ENCODE measurements at regions not wholly inside any gene's neighbourhood (a gene's known extent, or its start where the extent isn't known, plus 50 kb on each side); places are given as distances from the start of the nearest gene placed in this dataset.

DNA sequence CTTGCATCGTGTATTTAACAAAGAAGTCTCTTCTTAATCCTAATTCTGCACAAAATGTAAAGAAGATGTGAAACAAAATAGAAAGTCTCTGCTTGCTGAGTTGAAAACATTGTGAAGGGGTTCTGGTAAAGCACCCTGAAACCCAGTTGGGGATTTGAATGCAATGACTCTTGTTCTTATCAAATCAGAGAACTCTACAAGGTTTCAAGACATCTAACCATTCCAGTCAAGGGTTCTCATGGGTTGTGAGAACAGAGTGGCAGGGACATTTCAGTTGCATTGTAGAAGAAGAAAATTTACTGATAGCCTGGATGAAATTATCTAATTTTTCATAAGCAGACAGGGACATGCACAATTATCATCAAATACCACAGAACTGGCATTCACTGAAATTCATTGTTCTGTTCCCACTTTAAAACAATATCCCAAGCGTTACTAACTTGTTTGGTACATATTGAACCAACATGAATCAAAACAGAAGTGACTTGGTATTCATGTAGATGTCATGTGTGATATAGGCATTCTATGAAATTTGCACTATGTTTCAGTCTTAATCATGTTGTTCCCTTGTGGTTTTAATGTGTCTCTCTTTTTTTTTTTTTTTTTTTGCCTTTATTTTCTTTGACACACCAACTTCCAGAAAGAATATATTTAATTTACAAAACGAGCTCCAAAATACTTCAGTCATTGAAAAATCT, 563.3 kb downstream of the IRX1 start:
- FAIRE-seq, result no peak

DNA sequence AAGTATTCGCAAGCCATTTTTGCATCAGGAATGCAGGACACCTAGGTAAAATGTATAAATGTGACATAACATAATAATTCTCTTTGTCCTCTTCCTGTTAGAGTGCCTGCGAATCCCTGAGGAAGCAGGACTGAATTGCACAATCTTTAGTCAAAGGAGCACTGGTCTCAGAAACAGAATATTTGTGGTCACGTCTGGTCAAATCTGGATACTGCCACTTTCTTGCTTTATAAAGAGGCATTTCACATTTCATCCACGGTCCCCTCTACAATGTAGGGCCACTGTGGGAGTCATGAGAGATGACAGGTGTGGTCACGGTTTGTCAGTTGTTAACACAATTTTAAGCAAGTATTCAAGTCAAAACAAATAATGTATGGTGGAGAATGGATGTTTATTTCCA, 564.0 kb downstream of the IRX1 start:
- DNase-seq (ENCODE audit: low spot score in 2 of 2) (no peak), FAIRE-seq (no peak)

More for the DNA sequence above, 563.3 kb downstream of the IRX1 start:
- no peak for DNase-seq (ENCODE audit: low spot score in 2 of 2)

DNA sequence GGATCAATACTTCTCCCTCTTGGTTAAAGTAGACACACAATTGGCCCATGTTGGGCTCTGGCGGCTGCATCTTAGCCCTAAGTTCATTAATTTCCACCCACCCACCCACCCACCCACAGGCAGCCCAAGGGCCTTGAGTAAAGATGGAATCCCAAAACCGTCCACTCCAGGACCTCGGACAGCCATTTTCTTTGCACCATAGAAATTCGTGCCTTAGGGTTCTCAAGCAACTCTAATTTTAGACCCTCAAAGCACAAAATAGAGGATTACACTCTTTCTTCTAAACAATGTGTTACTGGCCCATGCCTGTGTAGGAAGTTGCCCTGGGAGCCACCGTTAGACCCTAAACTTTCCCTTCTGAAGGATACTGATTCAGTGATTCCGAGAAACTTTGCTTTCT, 568.5 kb downstream of the IRX1 start:
- DNase-seq (ENCODE audit: low spot score in 2 of 2) (no peak), FAIRE-seq (no peak)

DNA sequence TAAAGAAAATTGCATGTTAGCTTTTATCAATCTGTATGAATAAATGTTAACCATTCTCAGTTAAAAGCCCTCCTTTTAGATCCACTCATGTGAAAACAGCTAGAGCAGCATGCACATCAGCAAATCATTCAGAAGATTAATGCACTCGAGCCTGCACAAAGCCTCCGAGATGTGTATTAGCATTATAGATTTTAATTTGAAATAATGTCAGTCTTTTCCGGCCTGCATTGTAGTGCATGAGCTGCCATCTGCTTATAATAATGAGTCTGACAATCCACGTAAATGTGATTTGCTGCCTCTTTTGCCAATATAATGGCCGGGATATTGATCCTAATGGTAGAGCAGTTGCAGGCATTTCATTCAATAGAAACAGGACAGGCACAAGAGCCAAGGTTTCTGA, 585.1 kb downstream of the IRX1 start:
- no peak for FAIRE-seq
- no peak for DNase-seq (ENCODE audit: low spot score in 2 of 2)

DNA sequence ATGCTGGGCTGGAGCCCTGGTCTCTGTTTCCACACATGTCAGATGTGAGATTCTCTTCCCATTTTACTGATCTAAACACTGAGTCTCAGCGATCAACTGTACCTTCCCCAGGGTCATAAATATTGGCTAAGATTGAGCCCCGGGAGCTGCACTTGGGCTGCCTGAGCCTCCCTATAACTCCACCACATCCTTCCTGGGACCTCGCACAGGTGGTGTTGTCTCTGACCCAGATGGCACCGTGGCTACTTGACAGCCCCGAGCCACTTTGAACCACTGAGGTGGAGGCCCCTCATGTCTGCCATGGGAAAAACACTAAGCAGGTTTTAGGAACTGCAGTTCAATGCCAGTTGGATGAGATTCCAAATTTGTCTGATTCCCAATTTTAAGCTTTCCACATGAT, 586.5 kb downstream of the IRX1 start:
- DNase-seq (ENCODE audit: low spot score in 2 of 2), result no peak
- FAIRE-seq, result no peak

DNA sequence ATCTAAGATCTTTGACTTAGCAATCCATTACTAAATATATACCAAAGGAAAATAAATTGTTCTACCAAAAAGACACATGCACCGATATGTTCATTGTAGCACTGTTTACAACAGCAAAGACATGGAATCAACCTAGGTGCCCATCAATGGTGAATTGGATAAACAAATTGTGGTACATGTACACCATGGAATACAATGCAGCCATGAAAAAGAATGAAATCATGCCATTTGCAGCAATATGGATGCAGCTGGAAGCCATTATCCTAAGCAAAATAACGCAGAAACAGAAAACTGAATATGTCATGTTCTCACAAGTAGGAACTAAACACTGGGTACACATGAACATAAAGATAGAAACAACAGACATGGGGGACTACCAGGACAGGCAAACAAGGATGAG, 589.5 kb downstream of the IRX1 start:
- no peak for DNase-seq (ENCODE audit: low spot score in 2 of 2)
- FAIRE-seq, result no peak

DNA sequence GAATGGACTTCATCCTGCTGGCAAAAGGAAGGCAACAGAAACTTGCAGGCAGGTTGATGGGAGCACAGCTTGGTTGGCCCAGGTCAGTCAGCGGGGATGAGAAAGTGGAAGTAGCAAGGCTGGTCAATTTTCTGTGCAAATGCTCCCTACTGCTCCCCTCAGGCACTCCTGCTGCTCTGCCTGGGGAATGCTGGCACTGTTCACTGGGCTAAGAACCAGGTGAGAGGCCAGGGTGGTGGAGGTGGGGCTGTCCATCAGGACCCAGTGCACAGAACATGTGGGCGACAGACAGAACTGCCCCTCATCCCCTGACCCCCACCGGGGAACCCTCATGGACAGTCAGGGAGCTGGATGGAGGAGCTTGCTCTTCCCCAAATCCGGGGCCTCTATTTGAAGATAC, 593.1 kb downstream of the IRX1 start:
- DNase-seq (ENCODE audit: low spot score in 2 of 2) (no peak), FAIRE-seq (no peak)

DNA sequence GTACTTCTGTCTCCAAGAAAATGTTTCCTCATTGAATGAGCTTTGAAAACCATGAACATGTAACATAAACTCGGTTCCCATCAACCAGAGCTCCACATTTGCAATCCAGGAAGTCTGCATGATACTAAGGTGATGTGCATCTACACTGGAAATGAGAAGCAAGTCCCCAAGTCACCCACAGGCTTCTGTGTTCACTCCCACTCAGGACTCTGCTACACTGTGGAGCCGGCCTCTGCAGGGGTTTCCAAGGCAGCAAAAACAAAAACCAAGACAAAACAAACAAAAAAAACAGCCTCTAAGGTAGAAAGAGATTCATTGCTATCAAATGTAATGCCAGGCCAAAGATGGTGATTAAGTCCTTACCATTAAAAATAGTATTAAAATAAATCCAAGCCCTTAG, 593.7 kb downstream of the IRX1 start:
- FAIRE-seq (no peak), DNase-seq (ENCODE audit: low spot score in 2 of 2) (no peak)

DNA sequence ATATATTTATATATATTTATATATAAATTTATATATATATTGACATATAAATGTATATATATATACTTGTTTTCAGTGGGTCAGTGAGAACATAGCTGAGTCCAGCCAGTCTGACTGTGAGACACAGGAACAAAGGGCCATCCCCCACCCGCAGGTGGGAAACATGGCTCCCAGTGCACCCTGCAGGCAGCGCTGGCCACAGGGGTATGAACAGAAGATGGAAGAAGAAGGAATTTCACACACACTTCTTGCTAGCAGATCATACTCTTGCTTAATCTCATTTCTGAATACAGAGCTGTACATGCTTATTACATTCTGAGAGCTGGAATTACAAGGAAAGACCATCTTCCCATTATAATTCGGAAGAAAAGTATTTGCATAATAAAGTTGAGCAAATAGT, 595.4 kb downstream of the IRX1 start:
- no peak for FAIRE-seq
- DNase-seq (ENCODE audit: low spot score in 2 of 2), result no peak

DNA sequence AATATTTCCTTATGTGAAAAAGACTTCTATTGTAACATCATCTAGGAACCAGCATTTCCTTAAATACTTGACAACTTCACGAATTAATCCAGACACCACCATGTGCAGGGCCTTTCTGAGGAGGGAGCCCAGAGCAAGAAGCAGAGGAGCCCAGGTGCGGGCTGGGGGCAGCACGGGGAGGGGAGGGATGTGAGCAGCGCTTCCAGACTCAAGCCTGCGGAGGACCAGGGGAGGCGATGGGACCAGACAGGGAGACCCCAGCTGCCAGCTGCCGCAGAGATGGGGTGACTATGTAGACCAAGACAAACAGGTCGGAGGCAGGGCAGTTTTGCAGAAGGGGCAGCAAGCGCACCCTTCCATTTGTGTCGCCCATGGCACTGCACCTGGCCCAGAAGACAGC, 596.1 kb downstream of the IRX1 start:
- no peak for FAIRE-seq
- DNase-seq (ENCODE audit: low spot score in 2 of 2), result no peak

DNA sequence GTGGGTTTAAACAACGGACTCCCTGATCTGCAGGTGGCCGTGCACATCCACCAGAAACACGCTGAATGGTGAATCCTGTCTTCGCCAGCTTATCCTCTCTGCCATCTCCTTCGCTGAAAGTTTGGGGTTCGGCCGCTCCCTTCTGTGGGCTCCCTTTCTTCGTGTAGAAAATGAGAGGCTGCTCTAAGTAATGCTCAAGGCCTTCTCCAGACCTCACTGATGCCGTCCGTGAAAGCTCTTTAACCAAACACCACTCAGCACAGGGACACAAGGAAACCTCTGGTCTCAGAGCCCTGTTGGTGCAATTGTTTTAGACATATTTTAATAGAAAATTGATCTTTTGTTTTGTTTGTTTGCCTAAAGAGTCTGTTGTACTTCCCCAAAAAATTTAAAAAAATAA, 596.5 kb downstream of the IRX1 start:
- FAIRE-seq (no peak), DNase-seq (ENCODE audit: low spot score in 2 of 2) (no peak)

DNA sequence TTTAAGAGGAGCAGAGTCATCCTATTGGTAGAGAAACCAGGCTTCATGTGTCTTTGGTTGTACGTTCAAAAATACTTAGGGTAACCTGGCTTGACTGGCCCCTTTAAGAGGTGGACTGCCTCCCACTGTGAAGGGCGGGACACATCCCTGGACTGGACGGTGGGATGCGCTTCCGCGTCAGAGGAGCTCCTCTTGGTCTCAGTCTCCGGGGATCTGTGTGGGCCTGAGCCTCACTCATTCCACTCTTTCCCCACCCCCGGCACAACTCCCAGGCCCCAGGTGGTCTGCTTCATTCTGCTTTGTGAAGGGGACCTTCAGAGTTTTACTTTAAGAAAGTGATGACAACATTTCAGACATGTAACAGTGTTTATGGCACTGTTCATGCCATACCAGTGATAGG, 601.1 kb downstream of the IRX1 start:
- FAIRE-seq, result no peak
- no peak for DNase-seq (ENCODE audit: low spot score in 2 of 2)

DNA sequence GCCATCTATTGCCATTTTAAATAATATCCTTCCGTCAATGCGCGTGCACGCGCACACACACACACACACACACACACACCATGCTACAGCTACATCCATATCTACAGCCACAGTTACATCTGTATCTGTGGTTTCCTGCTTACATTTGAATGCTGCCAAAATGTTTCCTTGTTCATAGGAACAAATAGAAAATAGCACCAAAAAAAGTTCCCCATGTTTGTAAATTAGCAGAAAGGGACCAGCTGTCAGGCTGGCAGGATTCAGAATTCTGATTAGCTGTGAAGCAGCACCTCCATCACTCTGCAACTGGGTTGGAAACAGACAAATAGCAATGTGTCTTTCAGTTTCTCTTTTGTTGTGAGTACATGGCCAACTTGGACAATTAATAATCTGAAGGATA, 601.5 kb downstream of the IRX1 start:
- DNase-seq (ENCODE audit: low spot score in 2 of 2) (no peak), FAIRE-seq (no peak)

DNA sequence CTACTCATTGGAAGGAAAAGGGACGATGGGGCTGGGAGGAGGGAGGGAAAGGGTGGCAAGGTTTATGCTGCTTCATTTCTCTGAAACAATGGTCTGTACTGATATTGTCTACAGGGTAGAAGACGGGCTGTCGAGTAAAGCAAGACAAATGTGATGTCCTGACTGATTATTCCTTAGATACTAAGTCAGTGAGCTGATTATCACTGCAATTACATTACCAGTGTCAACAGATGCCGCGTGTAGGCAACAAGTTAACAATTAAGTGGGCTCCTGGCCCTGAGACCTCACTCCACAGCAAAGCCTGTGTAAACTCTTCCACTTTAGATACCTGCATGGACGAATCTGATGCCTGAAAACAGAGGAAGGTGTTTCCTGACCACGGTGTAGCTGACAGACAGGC, 602.8 kb downstream of the IRX1 start:
- no peak for DNase-seq (ENCODE audit: low spot score in 2 of 2)
- no peak for FAIRE-seq

DNA sequence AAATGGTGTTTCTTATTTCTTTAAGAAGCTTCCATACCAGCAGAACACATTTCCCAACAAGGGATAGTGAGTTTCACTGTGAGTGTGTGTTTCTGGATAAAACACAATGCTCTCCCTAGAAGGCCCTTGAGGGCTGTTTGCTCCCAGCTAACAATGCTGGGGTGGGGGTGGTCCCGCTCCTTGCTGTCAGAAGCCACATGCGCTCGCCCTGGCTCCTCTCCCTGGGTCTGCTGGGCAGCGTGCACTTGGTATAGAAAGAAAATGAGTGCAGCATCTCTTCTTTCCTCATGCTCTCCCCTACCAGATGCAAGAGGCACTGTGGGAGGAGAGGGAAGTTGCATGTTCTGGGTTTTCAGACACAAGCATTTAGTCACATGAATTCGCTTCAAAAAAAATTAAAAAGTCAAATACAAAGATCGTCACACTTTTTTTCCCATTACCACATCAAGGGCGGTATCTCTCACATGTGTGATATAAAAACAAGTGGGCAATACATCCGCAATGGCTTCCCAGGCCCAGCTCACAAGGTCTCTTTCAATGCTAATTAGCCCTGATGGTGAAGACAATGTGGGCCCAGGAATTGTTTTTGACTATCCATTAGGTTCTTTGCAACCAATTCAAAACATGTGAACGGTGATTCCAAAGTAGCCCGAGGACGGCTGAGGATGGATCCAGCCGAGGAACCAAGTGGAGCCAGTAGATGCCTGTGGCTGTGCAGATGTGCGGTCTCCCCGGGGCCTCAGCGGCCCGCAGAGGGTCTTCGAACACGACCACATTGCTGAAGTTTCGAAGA, 603.6 kb downstream of the IRX1 start:
- FAIRE-seq (no peak), DNase-seq (ENCODE audit: low spot score in 2 of 2) (no peak)

DNA sequence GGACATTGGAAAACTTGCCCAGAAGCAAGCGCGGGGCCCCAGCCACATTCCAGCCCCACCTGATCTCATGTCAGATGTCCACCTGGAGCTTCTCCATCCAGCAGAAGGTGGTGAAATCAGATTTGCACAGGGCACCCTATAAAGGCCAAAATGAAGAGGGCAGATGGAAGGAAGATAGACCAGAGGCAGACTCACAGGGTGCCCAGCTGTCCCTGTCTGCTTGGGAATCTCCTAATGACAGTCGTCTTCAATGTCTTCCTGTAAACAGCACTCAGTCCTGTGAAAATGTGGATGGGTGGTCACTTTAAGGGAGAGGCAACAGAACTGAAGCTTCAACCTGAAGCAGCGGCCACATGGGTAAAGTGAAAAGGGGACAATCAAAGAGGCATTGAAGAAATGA, 607.5 kb downstream of the IRX1 start:
- FAIRE-seq (no peak), DNase-seq (ENCODE audit: low spot score in 2 of 2) (no peak)

DNA sequence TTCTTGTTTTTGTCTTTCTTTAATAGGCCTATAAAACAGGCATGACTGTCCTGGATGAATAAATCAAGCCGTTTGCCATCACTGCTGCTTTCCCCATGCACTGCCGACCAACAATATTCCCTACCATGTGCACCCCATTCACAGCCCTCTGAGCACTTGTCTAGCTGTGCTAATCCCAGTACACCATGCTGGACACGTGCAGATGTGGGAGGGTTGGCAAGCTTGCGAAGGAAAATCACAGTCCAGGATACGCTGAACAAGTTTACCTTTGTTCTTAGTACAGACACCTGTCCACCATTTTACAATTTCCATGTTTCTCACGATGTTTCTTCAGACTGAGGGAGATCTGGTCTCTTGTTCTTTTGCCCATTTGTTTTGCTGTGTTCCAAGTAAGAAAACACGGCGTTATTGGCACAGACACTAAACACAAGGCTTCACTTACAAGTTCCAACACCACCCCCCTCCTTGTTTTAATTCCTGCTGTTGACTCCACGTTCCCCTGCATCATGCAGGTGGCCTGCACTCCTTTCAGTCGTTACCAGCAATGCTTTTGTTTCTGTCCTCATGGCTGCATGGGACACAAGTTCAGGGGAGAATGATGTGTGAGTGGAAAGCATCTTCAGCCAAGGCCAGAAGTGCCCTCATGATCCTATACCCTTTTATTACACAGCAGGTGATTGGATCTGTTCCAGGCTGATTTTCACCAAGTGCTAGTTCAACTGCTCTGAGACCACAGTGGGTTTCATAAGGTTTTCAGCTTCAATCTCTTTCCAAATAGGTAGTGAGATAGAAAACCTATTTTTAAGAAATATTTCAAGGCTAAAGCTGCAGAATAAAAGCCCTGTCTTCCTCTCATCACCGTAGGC, 608.9 kb downstream of the IRX1 start:
- FAIRE-seq (no peak), DNase-seq (ENCODE audit: low spot score in 2 of 2) (no peak)

DNA sequence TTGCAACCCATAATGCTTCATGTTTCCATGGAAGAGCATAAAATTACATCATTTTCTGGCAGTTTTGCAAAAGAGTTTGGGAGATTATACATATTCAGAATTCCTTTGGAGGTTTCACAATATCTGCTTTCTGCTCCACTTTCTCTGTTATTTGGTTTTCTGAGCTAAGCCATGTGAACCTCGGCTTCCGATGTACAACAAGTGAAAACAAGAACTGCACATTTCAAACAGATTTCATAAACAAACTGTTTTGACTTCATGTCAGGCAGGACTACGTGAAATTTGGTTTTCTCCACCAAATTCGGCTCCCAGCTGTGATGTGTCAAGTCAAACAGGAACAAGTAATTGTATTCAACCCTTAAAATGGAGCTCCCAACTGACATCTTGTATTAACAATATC, 609.8 kb downstream of the IRX1 start:
- FAIRE-seq (no peak), DNase-seq (ENCODE audit: low spot score in 2 of 2) (no peak)

DNA sequence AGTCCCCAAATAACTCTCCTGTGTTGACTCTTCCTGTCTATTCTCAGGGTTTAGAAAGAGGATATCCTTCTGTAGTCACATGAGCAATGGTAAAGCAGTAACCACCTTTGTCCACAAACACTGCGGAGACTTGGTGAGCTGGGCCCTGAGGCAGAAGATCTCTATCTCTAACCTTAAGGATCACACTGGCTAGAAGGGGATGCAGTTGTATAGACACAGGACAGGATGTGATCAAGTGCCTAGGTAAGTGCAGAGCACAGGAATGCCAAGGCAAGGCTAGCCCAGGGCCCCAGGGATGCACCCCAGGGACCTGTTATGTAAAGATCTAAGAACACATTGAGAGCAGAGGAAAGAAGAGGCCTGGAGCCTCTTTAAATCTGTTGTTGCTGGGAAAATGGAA, 610.5 kb downstream of the IRX1 start:
- FAIRE-seq, result no peak

DNA sequence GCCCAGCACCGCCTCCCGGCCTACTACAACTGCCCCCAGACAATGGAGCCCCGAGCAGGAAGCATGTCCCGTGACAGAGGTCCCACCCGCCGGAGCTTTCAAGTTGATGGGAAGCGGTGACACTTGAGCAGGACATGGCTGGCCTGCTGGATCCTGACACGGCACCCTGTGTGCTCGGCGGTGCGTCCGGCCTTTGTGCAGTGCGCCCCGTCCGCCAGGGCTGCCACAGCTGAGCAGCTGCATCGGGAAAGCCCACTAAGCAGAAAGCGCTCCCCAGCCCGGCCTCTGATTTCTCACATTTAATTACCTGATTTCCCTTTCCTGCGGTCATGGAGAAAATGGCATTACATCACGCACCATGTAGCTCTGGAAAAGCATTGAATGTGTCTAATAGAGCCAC, 611.9 kb downstream of the IRX1 start:
- FAIRE-seq (no peak), DNase-seq (ENCODE audit: low spot score in 2 of 2) (no peak)

More for the DNA sequence above, 610.5 kb downstream of the IRX1 start:
- no peak for DNase-seq (ENCODE audit: low spot score in 2 of 2)

DNA sequence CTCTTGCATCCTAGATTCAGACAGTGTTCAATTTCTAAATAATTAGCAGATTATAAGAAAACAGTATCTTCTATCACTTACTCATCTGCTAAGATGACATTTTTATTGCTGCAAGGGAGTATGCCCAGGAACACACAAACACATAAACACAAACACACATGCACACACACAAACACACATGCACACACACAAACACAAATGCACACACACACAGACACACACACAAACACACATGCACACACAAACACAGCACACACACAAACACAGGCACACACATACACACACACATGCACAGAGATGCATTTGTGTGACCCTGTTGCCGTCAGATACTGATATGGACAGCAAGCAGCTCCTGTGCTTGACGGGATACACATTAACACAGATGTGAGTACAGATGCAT, 612.9 kb downstream of the IRX1 start:
- DNase-seq (ENCODE audit: low spot score in 2 of 2) (no peak), FAIRE-seq (no peak)

Data from frontal cortex (tissue), 3 donors.